ENCODE measurements at regions not wholly inside any gene's neighbourhood (a gene's known extent, or its start where the extent isn't known, plus 50 kb on each side); places are given as distances from the start of the nearest gene placed in this dataset.

GRCh38 chr11:104369761-104370160, 205.8 kb upstream of the PDGFD start:
- H3K9ac ChIP-seq (ENCODE audit: low read length): no peak overlapping the region
- no peak overlapping the region for H3K4me2 ChIP-seq (ENCODE audit: low read length)
- TF ChIP-seq CTCF (IDR thresholded peaks at IDR 0.05; ENCODE audit: low read depth, low read length): no peak
- no peaks in the 10 kb centered on the region for H3K36me3 ChIP-seq (replicated peaks; ENCODE audit: low read depth, low read length)
- H2AFZ ChIP-seq (ENCODE audit: low read depth, low read length): no peak overlapping the region
- H3K27ac ChIP-seq (ENCODE audit: low read length): no peak overlapping the region
- H3K4me3 ChIP-seq (ENCODE audit: low read length): no peak overlapping the region
- H3K9me3 ChIP-seq (ENCODE audit: insufficient read depth, low read length): no peaks in the 10 kb centered on the region
- no peaks in the 10 kb centered on the region for H3K79me2 ChIP-seq (ENCODE audit: low read length)
- no peaks in the 10 kb centered on the region for H4K20me1 ChIP-seq (ENCODE audit: insufficient read depth, low read length)
- no peaks in the 10 kb centered on the region for H3K27me3 ChIP-seq (ENCODE audit: low read depth, low read length)
- H3K4me1 ChIP-seq (ENCODE audit: low read length): peaks cover 23% of the 10 kb centered on the region

GRCh38 chr11:104366321-104366734, 202.4 kb upstream of the PDGFD start:
- no peaks in the 10 kb centered on the region for H3K79me2 ChIP-seq (ENCODE audit: low read length)
- no peaks in the 10 kb centered on the region for H3K27me3 ChIP-seq (ENCODE audit: low read depth, low read length)
- no peaks in the 10 kb centered on the region for H4K20me1 ChIP-seq (ENCODE audit: insufficient read depth, low read length)
- H2AFZ ChIP-seq (ENCODE audit: low read depth, low read length): no peak overlapping the region
- H3K27ac ChIP-seq (ENCODE audit: low read length): no peak overlapping the region
- H3K4me1 ChIP-seq (ENCODE audit: low read length): peaks cover 11% of the 10 kb centered on the region
- no peaks in the 10 kb centered on the region for H3K36me3 ChIP-seq (replicated peaks; ENCODE audit: low read depth, low read length)
- H3K4me2 ChIP-seq (ENCODE audit: low read length): no peak overlapping the region
- no peak for TF ChIP-seq CTCF (IDR thresholded peaks at IDR 0.05; ENCODE audit: low read depth, low read length)
- TF ChIP-seq EZH2phosphoT487 (IDR thresholded peaks at IDR 0.05; ENCODE audit: low read depth): no peak
- H3K4me3 ChIP-seq (ENCODE audit: low read length): no peak overlapping the region
- H3K9ac ChIP-seq (ENCODE audit: low read length): no peak overlapping the region
- H3K9me3 ChIP-seq (ENCODE audit: insufficient read depth, low read length): no peaks in the 10 kb centered on the region

GRCh38 chr11:104365676-104366075, 201.7 kb upstream of the PDGFD start:
- Histone ChIP-seq H3K9ac (ENCODE audit: low read length) (no peak overlapping the region), H3K27me3 (ENCODE audit: low read depth, low read length) (no peaks in the 10 kb centered on the region), H2AFZ (ENCODE audit: low read depth, low read length) (no peak overlapping the region), H3K4me2 (ENCODE audit: low read length) (no peak overlapping the region), H3K79me2 (ENCODE audit: low read length) (no peaks in the 10 kb centered on the region), H3K36me3 (replicated peaks; ENCODE audit: low read depth, low read length) (no peaks in the 10 kb centered on the region), H3K27ac (ENCODE audit: low read length) (no peak overlapping the region), H3K9me3 (ENCODE audit: insufficient read depth, low read length) (no peaks in the 10 kb centered on the region), H3K4me3 (ENCODE audit: low read length) (no peak overlapping the region), H3K4me1 (ENCODE audit: low read length) (peaks cover 4% of the 10 kb centered on the region), H4K20me1 (ENCODE audit: insufficient read depth, low read length) (no peaks in the 10 kb centered on the region)
- TF ChIP-seq CTCF (IDR thresholded peaks at IDR 0.05; ENCODE audit: low read depth, low read length) (no peak), EZH2phosphoT487 (IDR thresholded peaks at IDR 0.05; ENCODE audit: low read depth) (no peak)

- Histone ChIP-seq H3K36me3 (replicated peaks; ENCODE audit: low read depth, low read length) (no peaks in the 10 kb centered on the region), H3K9ac (ENCODE audit: low read length) (no peak overlapping the region), H4K20me1 (ENCODE audit: insufficient read depth, low read length) (no peaks in the 10 kb centered on the region), H3K27me3 (ENCODE audit: low read depth, low read length) (no peaks in the 10 kb centered on the region), H2AFZ (ENCODE audit: low read depth, low read length) (no peak overlapping the region), H3K27ac (ENCODE audit: low read length) (no peak overlapping the region), H3K4me2 (ENCODE audit: low read length) (no peak overlapping the region), H3K79me2 (ENCODE audit: low read length) (no peaks in the 10 kb centered on the region), H3K9me3 (ENCODE audit: insufficient read depth, low read length) (no peaks in the 10 kb centered on the region), H3K4me3 (ENCODE audit: low read length) (no peak overlapping the region), H3K4me1 (ENCODE audit: low read length) (no peaks in the 10 kb centered on the region)
- TF ChIP-seq CTCF (IDR thresholded peaks at IDR 0.05; ENCODE audit: low read depth, low read length) (no peak), EZH2phosphoT487 (IDR thresholded peaks at IDR 0.05; ENCODE audit: low read depth) (no peak)
Observed at GRCh38 chr11:104361975-104362374, 198.0 kb upstream of the PDGFD start.

Data from OCI-LY3 (cell line).